K562 (cell line): ENCODE measurements at regions not wholly inside any gene's neighbourhood (a gene's known extent, or its start where the extent isn't known, plus 50 kb on each side); places are given as distances from the start of the nearest gene placed in this dataset.

ENCODE experiments used
- ATAC-seq: fragments of 200-7000 bp; cut with Tn5 transposase; 3 replicates; pipeline ENCODE4 v1.9.1; 2020; ENCODE audit warnings: moderate library complexity
- BruUV-seq: library from RNA; stranded (reverse); fragments of 400-500 nt; replicated peaks from 2 replicates; lab custom pipeline; 2021; lab: Mats Ljungman, UMichigan
- CTCF ChIA-PET: fragments of 300-600 bp; formaldehyde crosslinking; extraction: SDS; loops from one replicate; lab custom pipeline; 2021; ENCODE audit warnings: low intra/inter-chr PET ratio; lab: Yijun Ruan, JAX
- POLR2A ChIA-PET: fragments of 300-600, 350-650 bp; sonication (Branson Sonifier 250); formaldehyde crosslinking; extraction: SDS; loops from one replicate; lab custom pipeline; 2021; ENCODE audit warnings: antibody characterized with exemption, inconsistent platforms; lab: Yijun Ruan, JAX
- DNase-seq, 4 experiments: peaks; one replicate each; pipeline versions ENCODE4 v3.0.0 to v3.0.0-alpha.2; 2011 to 2018; ENCODE audit warnings: low spot score in 3 of 4, mixed read lengths in 3 of 4; ENCODE audit errors: extremely low read depth in 1 of 4
- FAIRE-seq: peaks from 2 replicates; lab custom pipeline; 2011; peaks lifted over from hg19 to GRCh38; lab: Jason Lieb, UNC
- H2AFZ ChIP-seq: 2 replicates; pipeline ENCODE4 v1.6.0; 2011; ENCODE audit warnings: low read depth, low read length, control low read depth, inconsistent platforms
- H3K27ac ChIP-seq: fragments of 200-600 bp; 3 replicates; pipeline ENCODE4 v1.8.0; 2011; ENCODE audit warnings: low read depth, mild to moderate bottlenecking, control low read depth, inconsistent platforms, low read length, moderate library complexity, mixed read lengths; ENCODE audit errors: extremely low read depth
- H3K27me3 ChIP-seq, 2 experiments: fragments of 300-600 bp in 1 of 2; 2 replicates in 1 of 2; 3 replicates in 1 of 2; pipeline versions ENCODE4 v1.6.0 to v1.8.0; 2011; ENCODE audit warnings: inconsistent platforms in 2 of 2, low read length in 2 of 2, mild to moderate bottlenecking in 1 of 2, mixed read lengths in 1 of 2, moderate library complexity in 1 of 2; ENCODE audit not compliant: control insufficient read depth in 2 of 2, insufficient read depth in 2 of 2
- H3K36me3 ChIP-seq: fragments of 300-600 bp; 3 replicates; pipeline ENCODE4 v1.8.0; 2011; ENCODE audit warnings: mild to moderate bottlenecking, low read length, inconsistent platforms; ENCODE audit not compliant: control insufficient read depth, insufficient read depth
- H3K4me1 ChIP-seq, 2 experiments: fragments of 200-600 bp in 1 of 2; replicated peaks in 1 of 2; 2 replicates in 1 of 2; 3 replicates in 1 of 2; pipeline versions ENCODE4 v1.5.1 to v1.8.0; 2011; ENCODE audit warnings: inconsistent platforms in 2 of 2, low read length in 2 of 2, mild to moderate bottlenecking in 1 of 2, mixed read lengths in 1 of 2, moderate library complexity in 1 of 2; ENCODE audit not compliant: control insufficient read depth in 2 of 2, insufficient read depth in 2 of 2
- H3K4me2 ChIP-seq: 2 replicates; pipeline ENCODE4 v1.6.1; 2011; ENCODE audit warnings: low read length, control low read depth, inconsistent platforms, mixed read lengths; ENCODE audit not compliant: insufficient read depth
- H3K4me3 ChIP-seq: fragments of 200-600 bp; sonication (generic), shearing (Covaris generic); 2 replicates; pipeline ENCODE4 v1.5.1; 2016; ENCODE audit warnings: control low read depth, inconsistent platforms
- H3K79me2 ChIP-seq: fragments of 200-600 bp; 3 replicates; pipeline ENCODE4 v1.8.0; 2011; ENCODE audit warnings: low read length, inconsistent platforms; ENCODE audit not compliant: control insufficient read depth, insufficient read depth
- H3K9ac ChIP-seq, 2 experiments: 2 replicates each; pipeline versions ENCODE4 v1.6.0 to v1.6.1; 2011; ENCODE audit warnings: low read depth in 2 of 2, low read length in 2 of 2, control low read depth in 1 of 2, inconsistent platforms in 1 of 2, mild to moderate bottlenecking in 1 of 2, mixed read lengths in 1 of 2; ENCODE audit not compliant: insufficient read depth in 1 of 2
- H3K9me1 ChIP-seq: one replicate; pipeline ENCODE4 v1.6.0; 2011; ENCODE audit warnings: inconsistent platforms, mild to moderate bottlenecking, low read length, moderate library complexity; ENCODE audit not compliant: control insufficient read depth, insufficient read depth
- H3K9me3 ChIP-seq: replicated peaks from 2 replicates; pipeline ENCODE4 v1.5.1; 2011; ENCODE audit warnings: low read depth, low read length, inconsistent platforms; ENCODE audit not compliant: control insufficient read depth, insufficient read depth
- H4K20me1 ChIP-seq: replicated peaks from 2 replicates; pipeline ENCODE4 v1.6.1; 2011; ENCODE audit warnings: low read length, inconsistent platforms, mixed read lengths; ENCODE audit not compliant: control insufficient read depth, insufficient read depth
- HCFC1 ChIP-seq: IDR thresholded peaks from 2 replicates; pipeline ENCODE4 v1.6.1; 2012; ENCODE audit warnings: low read depth, low read length, improper control_type of control experiment
- NELFE ChIP-seq: IDR thresholded peaks from 2 replicates; pipeline ENCODE4 v1.6.1; 2011; ENCODE audit warnings: mild to moderate bottlenecking; ENCODE audit not compliant: insufficient read depth, insufficient read length
- SIN3A ChIP-seq, 2 experiments: fragments of 150-350 bp in 1 of 2; IDR thresholded peaks; 2 replicates each; pipeline ENCODE4 v1.6.1; 2011 to 2016; ENCODE audit warnings: borderline replicate concordance in 2 of 2, low read depth in 2 of 2, low read length in 2 of 2, mild to moderate bottlenecking in 2 of 2, moderate library complexity in 2 of 2; ENCODE audit not compliant: control insufficient read depth in 1 of 2
- TCFL5 ChIP-seq: fragments of 250-450 bp; sonication (Bioruptor Pico); conservative IDR thresholded peaks from 2 replicates; pipeline ENCODE4 v1.6.1; 2021; ENCODE audit warnings: mild to moderate bottlenecking, moderate library complexity, matching md5 sums
- ZKSCAN1 ChIP-seq: fragments of 150-350 bp; IDR thresholded peaks from 2 replicates; pipeline ENCODE4 v1.6.1; 2016; ENCODE audit warnings: low read depth, low read length
- ZNF133 ChIP-seq: fragments of 250-450 bp; sonication (Bioruptor Pico); IDR thresholded peaks from 2 replicates; pipeline ENCODE4 v1.4.0; 2020; ENCODE audit warnings: mild to moderate bottlenecking
- ZNF583 ChIP-seq: fragments of 250-450 bp; sonication (Bioruptor Pico); IDR thresholded peaks from 2 replicates; pipeline ENCODE4 v1.4.0; 2020
- ZNF707 ChIP-seq: fragments of 250-450 bp; sonication (Bioruptor Pico); conservative IDR thresholded peaks from 2 replicates; pipeline ENCODE4 v1.8.0; 2022; ENCODE audit warnings: inconsistent platforms, mild to moderate bottlenecking, moderate library complexity
- WGBS: fragments of 100-300 bp; shearing (Covaris generic); methylation state at CpG from one replicate; pipeline ENCODE4 v1.1.6; 2016; ENCODE audit warnings: low coverage, mixed read lengths; ENCODE audit not compliant: insufficient coverage; ENCODE audit errors: missing lambda C conversion rate; 5-methylcytosine and 5-hydroxymethylcytosine counted together
- in situ Hi-C: fragments of 300-500 bp; cut with MboI; formaldehyde crosslinking; loops from 4 replicates; pipeline ENCODE4 v1.15.0; 2018; ENCODE audit warnings: inconsistent platforms, mixed read lengths
- intact Hi-C: fragments of 100-400 bp; cut with micrococcal nuclease; formaldehyde crosslinking; loops from 2 replicates; pipeline ENCODE4 v1.14.2; 2022
- TF ChIP-seq, protein P1 (sequence below), 2 experiments: fragments of 450-650 bp in 1 of 2; sonication (generic) in 1 of 2; formaldehyde crosslinking; conservative IDR thresholded peaks; 2 replicates each; pipeline versions ENCODE4 v1.4.0 to v1.8.1; 2020 to 2022; ENCODE audit warnings: mild to moderate bottlenecking in 1 of 2, missing genetic modification reagents in 1 of 2
- TF ChIP-seq, protein P2 (sequence below): fragments of 450-650 bp; IDR thresholded peaks from 2 replicates; pipeline ENCODE4 v1.6.1; 2017; ENCODE audit warnings: mild to moderate bottlenecking, moderate library complexity
- TF ChIP-seq, protein P3 (sequence below): fragments of 450-650 bp; IDR thresholded peaks from 2 replicates; pipeline ENCODE4 v1.7.0; 2016; ENCODE audit warnings: borderline replicate concordance

DNA sequence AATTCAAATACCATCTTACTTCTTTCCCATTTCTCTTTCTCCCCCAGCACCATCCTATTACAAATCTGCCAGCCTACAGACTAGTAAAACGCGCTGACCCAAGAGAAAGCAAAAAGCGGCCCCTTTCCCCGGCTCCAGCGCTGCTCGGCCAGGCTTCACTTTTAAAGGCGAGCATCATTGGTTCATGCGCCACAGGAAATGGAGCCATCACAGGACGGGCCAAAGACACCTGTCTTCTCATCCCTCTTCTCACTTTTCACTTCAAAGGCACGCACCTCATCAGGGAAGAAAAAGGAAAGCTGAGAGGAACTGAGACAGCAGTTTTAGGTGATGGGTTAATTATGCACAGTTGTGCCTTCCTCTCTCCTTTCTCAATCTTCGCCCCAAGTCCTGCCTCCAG, 664.2 kb upstream of the USP24 start (continued):
- TF ChIP-seq, protein P1, sequence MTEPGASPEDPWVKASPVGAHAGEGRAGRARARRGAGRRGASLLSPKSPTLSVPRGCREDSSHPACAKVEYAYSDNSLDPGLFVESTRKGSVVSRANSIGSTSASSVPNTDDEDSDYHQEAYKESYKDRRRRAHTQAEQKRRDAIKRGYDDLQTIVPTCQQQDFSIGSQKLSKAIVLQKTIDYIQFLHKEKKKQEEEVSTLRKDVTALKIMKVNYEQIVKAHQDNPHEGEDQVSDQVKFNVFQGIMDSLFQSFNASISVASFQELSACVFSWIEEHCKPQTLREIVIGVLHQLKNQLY (CRISPR knock-in tag; conservative IDR thresholded peaks at IDR 0.05): no peak
- TF ChIP-seq, protein P2, sequence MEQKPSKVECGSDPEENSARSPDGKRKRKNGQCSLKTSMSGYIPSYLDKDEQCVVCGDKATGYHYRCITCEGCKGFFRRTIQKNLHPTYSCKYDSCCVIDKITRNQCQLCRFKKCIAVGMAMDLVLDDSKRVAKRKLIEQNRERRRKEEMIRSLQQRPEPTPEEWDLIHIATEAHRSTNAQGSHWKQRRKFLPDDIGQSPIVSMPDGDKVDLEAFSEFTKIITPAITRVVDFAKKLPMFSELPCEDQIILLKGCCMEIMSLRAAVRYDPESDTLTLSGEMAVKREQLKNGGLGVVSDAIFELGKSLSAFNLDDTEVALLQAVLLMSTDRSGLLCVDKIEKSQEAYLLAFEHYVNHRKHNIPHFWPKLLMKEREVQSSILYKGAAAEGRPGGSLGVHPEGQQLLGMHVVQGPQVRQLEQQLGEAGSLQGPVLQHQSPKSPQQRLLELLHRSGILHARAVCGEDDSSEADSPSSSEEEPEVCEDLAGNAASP: no peak
- TF ChIP-seq TCFL5 (CRISPR knock-in tag): no peak

DNA sequence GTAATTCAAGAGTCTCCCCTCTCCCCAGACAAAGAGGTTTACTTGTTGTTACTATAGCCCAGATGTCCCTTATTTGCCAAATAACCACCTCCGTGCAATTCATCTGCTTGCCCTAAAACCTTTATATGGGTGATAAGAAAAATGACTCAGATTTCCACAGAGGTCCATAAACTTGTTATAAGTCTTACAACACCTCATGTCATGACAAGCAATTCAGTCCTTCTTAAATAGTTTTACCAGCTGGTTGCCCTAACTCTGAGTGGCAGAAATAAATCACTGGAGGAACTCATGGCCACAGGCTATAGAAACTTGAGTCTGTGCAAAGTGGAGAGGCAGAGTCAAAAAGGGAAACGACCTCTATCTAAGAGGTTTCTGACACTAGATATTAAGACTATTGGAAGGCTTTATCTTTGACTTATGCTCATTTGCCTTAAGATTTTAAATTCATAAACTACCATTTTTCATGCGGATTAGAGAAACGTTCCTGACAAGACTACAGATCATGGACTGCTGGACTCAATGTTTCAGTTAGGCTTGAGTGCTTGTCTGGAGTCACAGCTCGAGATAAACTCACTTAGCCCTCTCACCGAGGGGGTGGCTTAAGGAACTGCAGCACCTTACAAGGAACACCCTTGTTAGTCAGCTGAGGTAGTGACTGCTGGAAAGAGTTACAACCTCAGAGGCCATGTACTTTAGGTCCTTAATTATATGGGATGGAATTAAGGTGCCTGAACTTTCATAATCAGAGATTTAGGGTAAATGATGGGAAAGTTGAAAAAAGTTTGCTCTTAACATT, 662.5 kb upstream of the USP24 start:
- DNase-seq (no peak), FAIRE-seq (no peak), ATAC-seq (no peak)
- Histone ChIP-seq H3K9ac (no peak overlapping the region), H4K20me1 (no peaks in the 10 kb centered on the region), H3K9me1 (no peaks in the 10 kb centered on the region), H3K27me3 (no peaks in the 10 kb centered on the region), H3K4me2 (no peak overlapping the region), H3K36me3 (no peaks in the 10 kb centered on the region), H3K4me1 (no peaks in the 10 kb centered on the region), H2AFZ (no peak overlapping the region), H3K79me2 (no peaks in the 10 kb centered on the region), H3K27ac (no peak overlapping the region), H3K4me3 (no peak overlapping the region), H3K9me3 (no peaks in the 10 kb centered on the region)
- WGBS: 0% methylated on average over 6 of the region's 6 CpGs
- ChIA-PET POLR2A (interaction anchor here (0.9 kb wide), 1 partner anchor 12 kb away, joined by 3 read pairs; no protein-coding TSS in a partner anchor), CTCF (no interaction called here)
- no peak for TF ChIP-seq SIN3A (IDR thresholded peaks at IDR 0.05; ENCODE audit: borderline replicate concordance in 2 of 2, control insufficient read depth in 1 of 2, low read depth in 2 of 2, low read length in 2 of 2)
- TF ChIP-seq ZNF133 (CRISPR knock-in tag): no peak
- TF ChIP-seq HCFC1: no peak
- TF ChIP-seq NELFE: no peak
- TF ChIP-seq ZNF707 (CRISPR knock-in tag): no peak
- no peak for TF ChIP-seq ZKSCAN1
- TF ChIP-seq, protein P3, sequence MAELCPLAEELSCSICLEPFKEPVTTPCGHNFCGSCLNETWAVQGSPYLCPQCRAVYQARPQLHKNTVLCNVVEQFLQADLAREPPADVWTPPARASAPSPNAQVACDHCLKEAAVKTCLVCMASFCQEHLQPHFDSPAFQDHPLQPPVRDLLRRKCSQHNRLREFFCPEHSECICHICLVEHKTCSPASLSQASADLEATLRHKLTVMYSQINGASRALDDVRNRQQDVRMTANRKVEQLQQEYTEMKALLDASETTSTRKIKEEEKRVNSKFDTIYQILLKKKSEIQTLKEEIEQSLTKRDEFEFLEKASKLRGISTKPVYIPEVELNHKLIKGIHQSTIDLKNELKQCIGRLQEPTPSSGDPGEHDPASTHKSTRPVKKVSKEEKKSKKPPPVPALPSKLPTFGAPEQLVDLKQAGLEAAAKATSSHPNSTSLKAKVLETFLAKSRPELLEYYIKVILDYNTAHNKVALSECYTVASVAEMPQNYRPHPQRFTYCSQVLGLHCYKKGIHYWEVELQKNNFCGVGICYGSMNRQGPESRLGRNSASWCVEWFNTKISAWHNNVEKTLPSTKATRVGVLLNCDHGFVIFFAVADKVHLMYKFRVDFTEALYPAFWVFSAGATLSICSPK: no peak
- no peak for TF ChIP-seq ZNF583 (CRISPR knock-in tag)
- BruUV-seq: no TSS peak
- in situ Hi-C loops (no loop called here), intact Hi-C loops (no loop called here)
